ENCODE measurements at regions not wholly inside any gene's neighbourhood (a gene's known extent, or its start where the extent isn't known, plus 50 kb on each side); places are given as distances from the start of the nearest gene placed in this dataset.
A peak's percentile ranks its signal among the peaks of the same experiment; 100 is the strongest.
"Not testable (repeated sequence)": the region's sequence is repeated elsewhere in the genome, so short reads cannot be mapped to it uniquely, and the experiment has no call there.

DNA sequence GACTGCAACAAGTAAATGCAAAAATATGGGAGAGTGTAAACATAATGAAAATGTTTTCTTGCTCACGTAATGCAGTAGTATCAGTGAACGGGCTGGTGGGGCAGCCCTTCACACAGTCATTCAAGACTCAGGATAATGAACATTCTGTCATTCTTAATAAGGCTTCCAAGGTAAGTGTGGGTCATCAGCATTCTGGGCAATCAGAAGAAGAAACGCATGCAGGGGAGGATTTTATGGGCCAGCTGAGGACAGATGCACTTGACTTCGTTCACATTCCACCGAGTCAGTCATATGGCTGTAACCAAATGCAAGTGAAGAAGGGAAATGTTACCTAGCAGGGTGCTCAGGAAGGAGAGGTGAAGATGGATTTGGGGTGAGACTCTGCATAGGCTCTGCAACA, 68.0 kb upstream of the MAP9 start:
- no peak for DNase-seq (ENCODE audit: low spot score)

DNA sequence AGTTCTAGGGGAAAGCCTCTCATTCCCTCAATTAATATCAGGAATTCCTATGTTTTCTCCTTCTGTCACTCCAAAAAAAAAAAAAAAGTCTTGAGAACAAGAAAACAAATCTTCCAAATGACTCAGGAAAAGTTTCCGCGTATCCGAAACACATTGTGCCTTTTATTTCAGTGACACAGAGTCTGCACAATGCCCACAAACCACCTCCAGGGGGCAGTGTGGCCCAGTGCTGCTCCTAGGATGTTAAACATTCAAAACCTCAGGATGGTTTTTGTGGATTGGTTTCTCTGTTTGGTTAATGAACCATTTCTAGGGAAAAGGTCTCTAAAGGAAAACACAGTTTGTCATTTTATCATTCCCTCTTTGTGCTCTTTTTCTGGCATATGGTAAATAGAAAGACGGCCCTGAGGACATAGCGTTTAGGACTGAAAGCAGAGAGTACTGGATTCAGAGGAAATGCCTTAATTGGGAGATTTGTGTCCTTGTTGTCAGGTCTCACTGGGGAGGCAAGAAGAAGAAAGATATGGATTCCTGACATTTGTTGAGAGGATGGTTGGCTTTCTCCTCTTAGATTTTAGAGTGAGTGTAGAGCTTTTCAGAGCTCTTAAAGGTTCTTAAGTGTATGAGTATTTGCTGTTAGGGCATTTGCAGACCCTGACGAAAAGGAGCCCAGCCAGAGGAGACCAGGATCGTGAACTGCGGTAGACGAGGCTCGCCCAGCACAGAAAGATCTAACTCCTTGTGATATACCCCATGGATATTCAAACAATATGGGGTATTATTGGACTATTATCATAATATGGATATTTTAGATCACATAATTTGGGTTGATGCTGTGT, 65.7 kb upstream of the MAP9 start:
- DNase-seq (ENCODE audit: low spot score), result peak; percentile 39

DNA sequence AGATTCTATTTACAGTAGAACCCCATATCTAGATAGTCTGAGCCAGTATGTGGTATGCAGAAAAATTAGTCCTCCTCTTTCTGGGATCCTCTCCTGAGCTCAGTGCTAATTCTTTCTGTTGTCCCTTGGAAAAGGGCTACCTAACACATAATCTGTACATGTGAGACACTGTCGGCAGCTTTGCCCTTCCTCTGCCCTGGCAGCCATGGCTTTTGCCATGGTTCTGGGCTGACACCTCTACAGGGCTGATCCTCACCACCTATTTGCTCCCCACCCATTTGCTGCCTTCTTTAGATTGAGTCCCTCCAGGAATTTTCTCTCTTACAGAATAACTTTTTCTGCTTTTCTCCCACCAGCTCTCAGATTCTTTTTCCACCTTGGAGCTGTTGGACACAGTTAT, 64.7 kb upstream of the MAP9 start:
- no peak for DNase-seq (ENCODE audit: low spot score)

DNA sequence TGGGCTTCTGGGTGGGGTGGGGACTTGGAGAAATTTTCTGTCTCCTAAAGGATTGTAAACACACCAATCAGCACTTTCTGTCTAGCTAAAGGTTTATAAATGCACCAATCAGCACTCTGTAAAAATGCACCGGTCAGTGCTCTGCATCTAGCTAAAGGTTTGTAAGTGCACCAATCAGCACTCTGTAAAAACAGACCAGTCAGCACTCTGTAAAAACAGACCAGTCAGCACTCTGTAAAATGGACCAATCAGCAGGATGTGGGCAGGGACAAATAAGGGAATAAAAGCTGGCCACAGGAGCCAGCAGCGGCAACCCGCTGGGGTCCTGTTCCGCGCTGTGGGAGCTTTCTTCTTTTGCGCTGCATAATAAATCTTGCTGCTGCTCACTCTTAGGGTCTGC, 63.0 kb upstream of the MAP9 start:
- DNase-seq (ENCODE audit: low spot score), result not testable (repeated sequence)

GRCh38 chr4:155434904-155435303, 58.1 kb upstream of the MAP9 start:
- DNase-seq (ENCODE audit: low spot score), result no peak

- DNase-seq (ENCODE audit: low spot score), result no peak
These were observed 57.6 kb upstream of the MAP9 start for GRCh38 chr4:155434366-155434765.

- no peak for DNase-seq (ENCODE audit: low spot score)
These were observed 57.0 kb upstream of the MAP9 start for GRCh38 chr4:155433636-155434360.

- DNase-seq (ENCODE audit: low spot score), result no peak
These were observed 54.4 kb upstream of the MAP9 start for GRCh38 chr4:155430895-155431795.

GRCh38 chr4:155428128-155428527, 51.4 kb upstream of the MAP9 start:
- no peak for DNase-seq (ENCODE audit: low spot score)

DNA sequence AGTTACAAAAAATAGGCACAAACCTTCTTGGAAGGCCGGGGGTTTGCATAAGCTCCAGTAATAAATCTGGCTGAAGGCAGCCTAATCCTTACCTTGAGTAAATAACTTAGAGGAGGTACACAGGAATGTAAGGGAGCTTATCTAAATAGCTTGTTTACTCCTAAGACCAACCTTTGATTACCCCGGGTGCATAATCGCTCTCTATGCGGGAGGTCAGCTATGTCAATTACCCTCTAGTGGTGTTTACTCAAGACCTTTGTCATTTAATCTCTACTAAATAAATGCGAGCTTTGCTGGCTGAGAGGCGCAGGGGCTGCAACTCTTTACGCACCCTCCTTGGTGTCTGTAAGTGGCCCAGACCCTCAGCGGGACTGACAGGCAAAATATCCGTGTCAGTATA, 50.2 kb upstream of the MAP9 start:
- no peak for DNase-seq (ENCODE audit: low spot score)

Measured in CD4-positive, alpha-beta T cell treated with Interleukin-6 at 100 ng/mL for 8 hours (primary cell).